IMR-90 (cell line): ENCODE measurements at regions not wholly inside any gene's neighbourhood (a gene's known extent, or its start where the extent isn't known, plus 50 kb on each side); places are given as distances from the start of the nearest gene placed in this dataset.

Experiments
- ATAC-seq: fragments of 200-7000 bp; cut with Tn5 transposase; 2 replicates; pipeline ENCODE4 v1.9.1; 2020; ENCODE audit warnings: low read depth, mild to moderate bottlenecking, moderate library complexity
- BruUV-seq: library from RNA; stranded (reverse); fragments of 400-500 nt; replicated peaks from 2 replicates; lab custom pipeline; 2021; lab: Mats Ljungman, UMichigan
- CTCF ChIA-PET: fragments of 300-600 bp; formaldehyde crosslinking; extraction: SDS; loops from one replicate; lab custom pipeline; 2021; ENCODE audit warnings: antibody characterized with exemption; lab: Yijun Ruan, JAX
- POLR2A ChIA-PET: fragments of 300-600 bp; sonication (Branson Sonifier 250); formaldehyde crosslinking; loops from one replicate; lab custom pipeline; 2022; ENCODE audit warnings: antibody characterized with exemption; ENCODE audit not compliant: unreplicated experiment; lab: Charles Lee
- DNase-seq: peaks from one replicate; pipeline ENCODE4 v3.0.0; 2013
- H2AFZ ChIP-seq: replicated peaks from 2 replicates; pipeline ENCODE3; 2013; ENCODE audit warnings: low read length, mild to moderate bottlenecking; ENCODE audit not compliant: poor library complexity
- H2AK5ac ChIP-seq: 2 replicates; pipeline ENCODE4 v1.6.1; 2013; ENCODE audit warnings: low read depth, low read length, inconsistent platforms
- H2AK9ac ChIP-seq: replicated peaks from 2 replicates; pipeline ENCODE3; 2013; ENCODE audit warnings: mild to moderate bottlenecking, low read depth, low read length, moderate library complexity; ENCODE audit not compliant: poor library complexity
- H2BK120ac ChIP-seq: 2 replicates; pipeline ENCODE4 v1.6.1; 2013; ENCODE audit warnings: low read depth, low read length, inconsistent platforms
- H2BK15ac ChIP-seq: 3 replicates; pipeline ENCODE4 v1.6.1; 2013; ENCODE audit warnings: low read depth, low read length, inconsistent platforms
- H2BK20ac ChIP-seq: 2 replicates; pipeline ENCODE4 v1.6.1; 2013; ENCODE audit warnings: low read depth, mild to moderate bottlenecking, inconsistent platforms, low read length, moderate library complexity
- H2BK5ac ChIP-seq: 2 replicates; pipeline ENCODE4 v1.6.1; 2013; ENCODE audit warnings: mild to moderate bottlenecking, low read depth, low read length, inconsistent platforms; ENCODE audit not compliant: poor library complexity, severe bottlenecking
- H3K14ac ChIP-seq: replicated peaks from 2 replicates; pipeline ENCODE4 v1.6.1; 2013; ENCODE audit warnings: low read depth, low read length, inconsistent platforms
- H3K18ac ChIP-seq: 2 replicates; pipeline ENCODE4 v1.6.1; 2013; ENCODE audit warnings: low read depth, low read length, control low read depth
- H3K23ac ChIP-seq: 2 replicates; pipeline ENCODE4 v1.6.1; 2013; ENCODE audit warnings: low read depth, low read length, inconsistent platforms
- H3K27ac ChIP-seq: 2 replicates; pipeline ENCODE4 v1.5.1; 2013; ENCODE audit warnings: mild to moderate bottlenecking, control low read depth, low read length; ENCODE audit not compliant: insufficient read depth
- H3K27me3 ChIP-seq: 2 replicates; pipeline ENCODE4 v1.6.1; 2013; ENCODE audit warnings: low read length; ENCODE audit not compliant: control insufficient read depth, insufficient read depth
- H3K36me3 ChIP-seq: 2 replicates; pipeline ENCODE4 v1.6.1; 2013; ENCODE audit warnings: low read length, mixed read lengths; ENCODE audit not compliant: control insufficient read depth, insufficient read depth
- H3K4ac ChIP-seq: 2 replicates; pipeline ENCODE4 v1.6.1; 2013; ENCODE audit warnings: low read depth, low read length, inconsistent platforms
- H3K4me1 ChIP-seq: 2 replicates; pipeline ENCODE4 v1.6.1; 2013; ENCODE audit warnings: low read length, mixed read lengths; ENCODE audit not compliant: control insufficient read depth, insufficient read depth
- H3K4me2 ChIP-seq: 2 replicates; pipeline ENCODE4 v1.6.1; 2013; ENCODE audit warnings: low read depth, mild to moderate bottlenecking, control low read depth, low read length, moderate library complexity
- H3K4me3 ChIP-seq: 2 replicates; pipeline ENCODE4 v1.5.1; 2013; ENCODE audit warnings: low read depth, mild to moderate bottlenecking, control low read depth, low read length, moderate library complexity; ENCODE audit not compliant: insufficient read depth
- H3K56ac ChIP-seq: 2 replicates; pipeline ENCODE4 v1.6.1; 2013; ENCODE audit warnings: low read length, inconsistent platforms; ENCODE audit not compliant: insufficient read depth; ENCODE audit errors: extremely low read depth
- H3K79me1 ChIP-seq, 2 experiments: 2 replicates each; pipeline ENCODE4 v1.6.1; 2013; ENCODE audit warnings: low read length in 2 of 2, inconsistent platforms in 1 of 2, low read depth in 1 of 2
- H3K9ac ChIP-seq: 2 replicates; pipeline ENCODE4 v1.6.1; 2013; ENCODE audit warnings: low read depth, low read length, control low read depth
- H3K9me1 ChIP-seq: 2 replicates; pipeline ENCODE4 v1.6.1; 2013; ENCODE audit warnings: low read length, inconsistent platforms; ENCODE audit not compliant: insufficient read depth
- H3K9me3 ChIP-seq: 2 replicates; pipeline ENCODE4 v1.6.1; 2013; ENCODE audit warnings: low read length; ENCODE audit not compliant: control insufficient read depth, insufficient read depth
- H4K20me1 ChIP-seq: 2 replicates; pipeline ENCODE4 v1.6.1; 2013; ENCODE audit warnings: low read length, inconsistent platforms; ENCODE audit not compliant: insufficient read depth
- H4K5ac ChIP-seq: 2 replicates; pipeline ENCODE4 v1.6.1; 2013; ENCODE audit warnings: mild to moderate bottlenecking, low read depth, low read length, control low read depth
- H4K8ac ChIP-seq, 2 experiments: 2 replicates each; pipeline ENCODE4 v1.6.1; 2013; ENCODE audit warnings: low read depth in 2 of 2, low read length in 2 of 2, control low read depth in 1 of 2, inconsistent platforms in 1 of 2
- H4K91ac ChIP-seq: 2 replicates; pipeline ENCODE4 v1.6.1; 2013; ENCODE audit warnings: low read depth, low read length, inconsistent platforms; ENCODE audit not compliant: insufficient read depth
- BHLHE40 ChIP-seq: fragments of 150-350 bp; IDR thresholded peaks from 2 replicates; pipeline ENCODE4 v1.6.1; 2016; ENCODE audit warnings: mild to moderate bottlenecking, low read depth, low read length
- CEBPB ChIP-seq: IDR thresholded peaks from 2 replicates; pipeline ENCODE4 v1.6.1; 2012; ENCODE audit warnings: low read depth, low read length, improper control_type of control experiment
- CHD1 ChIP-seq: IDR thresholded peaks from 2 replicates; pipeline ENCODE4 v1.6.1; 2012; ENCODE audit warnings: low read depth, low read length, improper control_type of control experiment
- CTCF ChIP-seq: conservative IDR thresholded peaks from 2 replicates; pipeline ENCODE4 v1.5.1; 2012; ENCODE audit warnings: mild to moderate bottlenecking, low read depth, low read length, improper control_type of control experiment
- ELK1 ChIP-seq: fragments of 150-350 bp; IDR thresholded peaks from 2 replicates; pipeline ENCODE4 v1.6.1; 2016; ENCODE audit warnings: low read depth, mild to moderate bottlenecking, low read length, moderate library complexity, borderline replicate concordance
- FOS ChIP-seq: fragments of 150-350 bp; IDR thresholded peaks from 2 replicates; pipeline ENCODE4 v1.6.1; 2016; ENCODE audit warnings: low read depth, low read length
- MAFK ChIP-seq: IDR thresholded peaks from 2 replicates; pipeline ENCODE4 v1.6.1; 2012; ENCODE audit warnings: low read depth, low read length, improper control_type of control experiment
- MAZ ChIP-seq: IDR thresholded peaks from 2 replicates; pipeline ENCODE4 v1.6.1; 2012; ENCODE audit warnings: low read depth, mild to moderate bottlenecking, low read length, improper control_type of control experiment, moderate library complexity, borderline replicate concordance
- MXI1 ChIP-seq: IDR thresholded peaks from 2 replicates; pipeline ENCODE4 v1.6.1; 2012; ENCODE audit warnings: low read depth, mild to moderate bottlenecking, low read length, moderate library complexity, borderline replicate concordance
- POLR2A ChIP-seq: IDR thresholded peaks from 2 replicates; pipeline ENCODE4 v1.6.1; 2012; ENCODE audit warnings: mild to moderate bottlenecking, low read depth, low read length
- RAD21 ChIP-seq: IDR thresholded peaks from 2 replicates; pipeline ENCODE4 v1.6.1; 2012; ENCODE audit warnings: low read length, improper control_type of control experiment
- RCOR1 ChIP-seq: IDR thresholded peaks from 2 replicates; pipeline ENCODE4 v1.6.1; 2012; ENCODE audit warnings: mild to moderate bottlenecking, low read length, improper control_type of control experiment; ENCODE audit not compliant: insufficient replicate concordance
- RFX5 ChIP-seq: IDR thresholded peaks from 2 replicates; pipeline ENCODE4 v1.8.0; 2012; ENCODE audit warnings: low read depth, mild to moderate bottlenecking, low read length, moderate library complexity
- SMC3 ChIP-seq: fragments of 150-350 bp; IDR thresholded peaks from 2 replicates; pipeline ENCODE4 v1.6.1; 2016; ENCODE audit warnings: low read depth, mild to moderate bottlenecking, antibody characterized with exemption, low read length, moderate library complexity
- WGBS, 2 experiments: methylation state at CpG; one replicate each; pipeline versions ENCODE4 v1.1.5 to v1.1.7; 2013; ENCODE audit warnings: missing lambda C conversion rate in 2 of 2; ENCODE audit not compliant: insufficient read length in 1 of 2; ENCODE audit errors: extremely low coverage in 2 of 2; 5-methylcytosine and 5-hydroxymethylcytosine counted together
- dilution Hi-C: fragments of 300-500 bp; cut with HindIII; formaldehyde crosslinking; loops from one replicate; pipeline ENCODE4 v1.14.3; 2018; ENCODE audit warnings: low sequenced_read_pairs; ENCODE audit not compliant: unreplicated experiment
- in situ Hi-C: fragments of 300-500 bp; cut with MboI; formaldehyde crosslinking; loops from 3 replicates; pipeline ENCODE4 v1.14.3; 2019; ENCODE audit warnings: low sequenced_read_pairs, inconsistent platforms, mixed read lengths
- intact Hi-C: fragments of 100-400 bp; cut with micrococcal nuclease; formaldehyde crosslinking; loops from 2 replicates; pipeline ENCODE4 v1.10.0; 2022

- H2BK120ac ChIP-seq: no peak overlapping the region
- H3K4ac ChIP-seq: no peak overlapping the region
- intact Hi-C loops: no loop called here
- in situ Hi-C loops: no loop called here
- no peak for TF ChIP-seq BHLHE40
- TF ChIP-seq CTCF: no peak
- no peak for TF ChIP-seq FOS
- TF ChIP-seq CEBPB: no peak
- TF ChIP-seq RFX5: no peak
- no peak for TF ChIP-seq MAFK
- no peak for TF ChIP-seq SMC3
- TF ChIP-seq MXI1: no peak
- no peak for TF ChIP-seq MAZ
- TF ChIP-seq RCOR1: no peak
- no peak for TF ChIP-seq RAD21
- no peak for TF ChIP-seq POLR2A
- TF ChIP-seq ELK1: no peak
- no peak for TF ChIP-seq CHD1
- ChIA-PET CTCF (no interaction called here), POLR2A (no interaction called here)
- H2BK5ac ChIP-seq: no peak overlapping the region
- no peak for ATAC-seq
- H3K79me1 ChIP-seq: no peaks in the 10 kb centered on the region
- H3K14ac ChIP-seq: no peak overlapping the region
- H2AK9ac ChIP-seq: no peak overlapping the region
- H4K20me1 ChIP-seq: no peaks in the 10 kb centered on the region
- no peak overlapping the region for H3K9ac ChIP-seq
- no peak overlapping the region for H4K5ac ChIP-seq
- H3K27ac ChIP-seq: no peak overlapping the region
- H3K9me1 ChIP-seq: no peaks in the 10 kb centered on the region
- no peak overlapping the region for H2BK20ac ChIP-seq
- no peaks in the 10 kb centered on the region; the same call in 1 of the 2 replicates for H3K9me3 ChIP-seq
- H4K91ac ChIP-seq: no peak overlapping the region
- no peak overlapping the region for H2AK5ac ChIP-seq
- no peak overlapping the region for H3K18ac ChIP-seq
- no peak for DNase-seq
- WGBS, 2 experiments: no CpG with 5 or more reads among the region's 2 CpGs
- no peaks in the 10 kb centered on the region for H3K36me3 ChIP-seq
- H2AFZ ChIP-seq: no peak overlapping the region
- no TSS peak for BruUV-seq
- no peaks in the 10 kb centered on the region for H3K4me1 ChIP-seq
- no peak overlapping the region for H3K23ac ChIP-seq
- H3K4me3 ChIP-seq: no peak overlapping the region
- H4K8ac ChIP-seq: no peak overlapping the region
- dilution Hi-C loops: no loop called here
- H3K56ac ChIP-seq: no peak overlapping the region
- no peak overlapping the region for H3K4me2 ChIP-seq
- no peak overlapping the region for H2BK15ac ChIP-seq
- H3K27me3 ChIP-seq: no peaks in the 10 kb centered on the region
These were observed 112.1 kb upstream of the EYS start for GRCh38 chr6:65819152-65819551.
